ENCODE measurements at regions not wholly inside any gene's neighbourhood (a gene's known extent, or its start where the extent isn't known, plus 50 kb on each side); places are given as distances from the start of the nearest gene placed in this dataset.

GRCh38 chr10:130568246-130568645 is 432.1 kb downstream of the GLRX3 start:
- Histone ChIP-seq H3K27me3 (ENCODE audit: control insufficient read depth, insufficient read depth, low read length) (no peaks in the 10 kb centered on the region), H3K27ac (ENCODE audit: low read length) (no peak overlapping the region), H3K4me1 (ENCODE audit: control insufficient read depth, insufficient read depth, low read length) (no peaks in the 10 kb centered on the region), H3K4me3 (ENCODE audit: low read length) (no peak overlapping the region), H3K9me3 (ENCODE audit: control insufficient read depth, low read depth, low read length) (no peaks in the 10 kb centered on the region), H3K36me3 (ENCODE audit: control insufficient read depth, insufficient read depth, low read length) (no peaks in the 10 kb centered on the region)
- no peak for DNase-seq
- WGBS (ENCODE audit: insufficient coverage, low lambda C conversion rate): no CpG with 5 or more reads among the region's 18 CpGs

GRCh38 chr10:130570074-130570473 is 433.9 kb downstream of the GLRX3 start:
- Histone ChIP-seq H3K27me3 (ENCODE audit: control insufficient read depth, insufficient read depth, low read length) (peaks cover 4% of the 10 kb centered on the region), H3K27ac (ENCODE audit: low read length) (no peak overlapping the region), H3K36me3 (ENCODE audit: control insufficient read depth, insufficient read depth, low read length) (no peaks in the 10 kb centered on the region), H3K4me3 (ENCODE audit: low read length) (no peak overlapping the region), H3K9me3 (ENCODE audit: control insufficient read depth, low read depth, low read length) (no peaks in the 10 kb centered on the region), H3K4me1 (ENCODE audit: control insufficient read depth, insufficient read depth, low read length) (no peaks in the 10 kb centered on the region)
- DNase-seq: no peak
- no CpG with 5 or more reads among the region's 7 CpGs for WGBS (ENCODE audit: insufficient coverage, low lambda C conversion rate)

DNA sequence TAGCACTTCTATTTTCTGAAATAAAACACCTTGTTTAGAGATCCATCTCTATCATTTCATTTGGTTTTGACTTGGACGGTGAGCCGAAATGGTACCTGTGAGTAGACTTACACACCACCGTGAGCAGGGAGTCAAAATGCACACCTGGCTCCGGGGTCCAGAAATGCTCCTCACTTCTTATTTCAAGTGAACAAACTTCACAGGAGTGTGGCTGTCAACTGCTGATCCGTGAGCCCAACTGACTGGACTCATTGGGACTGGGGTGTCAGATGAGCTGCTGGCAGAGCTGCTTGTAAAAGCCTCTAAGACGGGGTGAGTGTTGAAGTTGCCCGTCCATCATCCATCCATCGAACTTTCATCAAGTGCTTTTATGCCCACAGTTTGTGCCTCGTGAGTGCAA is 435.5 kb downstream of the GLRX3 start:
- WGBS (ENCODE audit: insufficient coverage, low lambda C conversion rate): no CpG with 5 or more reads among the region's 9 CpGs

DNA sequence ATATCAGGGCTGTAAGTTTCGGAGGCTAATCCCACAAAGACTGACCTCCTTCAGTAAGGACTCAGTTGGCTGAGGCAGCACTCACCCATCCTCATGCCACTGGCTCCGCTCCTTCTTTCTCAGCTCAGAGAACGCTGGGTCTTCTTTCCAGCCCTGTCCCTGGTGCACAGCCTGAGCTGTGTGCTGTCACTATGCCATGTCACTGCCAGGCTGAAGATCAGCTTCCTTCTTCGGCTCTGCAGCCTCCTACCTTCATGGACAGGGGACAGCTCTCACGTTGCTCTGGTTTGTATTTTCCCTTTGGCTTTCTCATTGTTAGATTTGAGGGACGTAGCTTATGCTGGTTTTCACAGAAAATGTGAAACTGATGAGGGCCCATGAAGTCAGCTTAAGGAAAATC is 437.3 kb downstream of the GLRX3 start:
- H3K9me3 ChIP-seq (ENCODE audit: control insufficient read depth, low read depth, low read length): no peaks in the 10 kb centered on the region
- H3K4me1 ChIP-seq (ENCODE audit: control insufficient read depth, insufficient read depth, low read length): no peaks in the 10 kb centered on the region
- H3K27ac ChIP-seq (ENCODE audit: low read length): no peak overlapping the region
- no peaks in the 10 kb centered on the region for H3K36me3 ChIP-seq (ENCODE audit: control insufficient read depth, insufficient read depth, low read length)
- H3K27me3 ChIP-seq (ENCODE audit: control insufficient read depth, insufficient read depth, low read length): peaks cover 12% of the 10 kb centered on the region
- DNase-seq: no peak
- WGBS (ENCODE audit: insufficient coverage, low lambda C conversion rate): no CpG with 5 or more reads among the region's 6 CpGs
- no peak overlapping the region for H3K4me3 ChIP-seq (ENCODE audit: low read length)

More for the DNA sequence above, 435.5 kb downstream of the GLRX3 start:
- Histone ChIP-seq H3K36me3 (ENCODE audit: control insufficient read depth, insufficient read depth, low read length) (no peaks in the 10 kb centered on the region), H3K9me3 (ENCODE audit: control insufficient read depth, low read depth, low read length) (no peaks in the 10 kb centered on the region), H3K27me3 (ENCODE audit: control insufficient read depth, insufficient read depth, low read length) (peaks cover 9% of the 10 kb centered on the region), H3K27ac (ENCODE audit: low read length) (no peak overlapping the region), H3K4me3 (ENCODE audit: low read length) (no peak overlapping the region), H3K4me1 (ENCODE audit: control insufficient read depth, insufficient read depth, low read length) (no peaks in the 10 kb centered on the region)
- DNase-seq: no peak

DNA sequence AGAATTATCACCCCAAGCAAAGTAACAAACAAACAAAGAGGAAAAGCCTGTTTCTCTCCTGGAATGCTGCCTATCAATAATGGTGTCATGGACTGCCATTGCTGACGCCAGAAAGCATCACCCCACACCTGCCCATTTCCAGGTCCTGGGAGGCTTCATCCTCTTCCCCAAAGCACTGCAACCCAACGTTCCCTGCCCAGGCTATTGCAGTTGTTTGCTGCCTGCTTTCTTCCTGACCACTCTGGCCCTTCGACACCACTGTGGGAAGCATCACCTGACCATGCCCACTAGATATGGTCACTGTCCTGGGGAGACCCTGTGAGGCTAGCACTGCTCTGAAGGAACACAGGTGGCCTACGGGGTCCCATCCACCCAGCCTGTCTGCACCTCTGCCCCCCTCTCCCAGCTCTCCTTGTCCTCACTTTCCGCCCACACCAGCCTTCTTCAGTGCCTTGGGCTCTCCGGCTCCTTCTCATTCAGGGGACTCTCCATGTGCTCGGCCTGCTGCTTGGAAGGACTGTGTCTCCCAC is 439.6 kb downstream of the GLRX3 start:
- H3K9me3 ChIP-seq (ENCODE audit: control insufficient read depth, low read depth, low read length): no peaks in the 10 kb centered on the region
- H3K4me1 ChIP-seq (ENCODE audit: control insufficient read depth, insufficient read depth, low read length): no peaks in the 10 kb centered on the region
- 71% methylated on average over 1 of the region's 7 CpGs for WGBS (ENCODE audit: insufficient coverage, low lambda C conversion rate)
- H3K27me3 ChIP-seq (ENCODE audit: control insufficient read depth, insufficient read depth, low read length): peaks cover 19% of the 10 kb centered on the region
- no peak overlapping the region for H3K4me3 ChIP-seq (ENCODE audit: low read length)
- DNase-seq: no peak
- H3K36me3 ChIP-seq (ENCODE audit: control insufficient read depth, insufficient read depth, low read length): no peaks in the 10 kb centered on the region
- no peak overlapping the region for H3K27ac ChIP-seq (ENCODE audit: low read length)

- WGBS (ENCODE audit: insufficient coverage, low lambda C conversion rate): 83% methylated on average over 2 of the region's 8 CpGs
- DNase-seq: no peak
- no peaks in the 10 kb centered on the region for H3K36me3 ChIP-seq (ENCODE audit: control insufficient read depth, insufficient read depth, low read length)
- no peaks in the 10 kb centered on the region for H3K4me1 ChIP-seq (ENCODE audit: control insufficient read depth, insufficient read depth, low read length)
- H3K27me3 ChIP-seq (ENCODE audit: control insufficient read depth, insufficient read depth, low read length): peaks cover 22% of the 10 kb centered on the region
- no peak overlapping the region for H3K4me3 ChIP-seq (ENCODE audit: low read length)
- no peaks in the 10 kb centered on the region for H3K9me3 ChIP-seq (ENCODE audit: control insufficient read depth, low read depth, low read length)
- no peak overlapping the region for H3K27ac ChIP-seq (ENCODE audit: low read length)
Measured at GRCh38 chr10:130576427-130576826, 440.2 kb downstream of the GLRX3 start.

DNA sequence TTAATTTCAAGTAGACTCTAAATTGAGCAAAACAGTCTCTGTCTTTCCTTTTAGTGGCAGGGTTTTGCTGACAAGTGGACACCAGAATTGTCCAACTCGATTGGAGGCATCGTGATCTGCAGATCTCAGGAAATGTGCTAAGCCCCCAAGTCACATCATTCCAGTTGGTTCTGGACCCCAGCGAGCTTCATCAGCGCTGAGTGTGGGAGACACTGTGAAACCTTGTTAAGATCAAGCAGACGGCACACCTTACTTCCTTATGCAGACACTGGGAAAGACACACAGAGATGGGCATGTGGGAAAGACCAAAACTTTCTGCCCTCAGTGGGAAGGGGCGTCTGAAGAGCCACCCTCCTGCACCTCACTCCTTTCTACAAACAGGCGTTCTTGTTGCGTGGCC is 440.8 kb downstream of the GLRX3 start:
- Histone ChIP-seq H3K36me3 (ENCODE audit: control insufficient read depth, insufficient read depth, low read length) (no peaks in the 10 kb centered on the region), H3K27me3 (ENCODE audit: control insufficient read depth, insufficient read depth, low read length) (peaks cover 23% of the 10 kb centered on the region), H3K27ac (ENCODE audit: low read length) (no peak overlapping the region), H3K4me1 (ENCODE audit: control insufficient read depth, insufficient read depth, low read length) (no peaks in the 10 kb centered on the region), H3K4me3 (ENCODE audit: low read length) (no peak overlapping the region), H3K9me3 (ENCODE audit: control insufficient read depth, low read depth, low read length) (no peaks in the 10 kb centered on the region)
- no peak for DNase-seq
- no CpG with 5 or more reads among the region's 8 CpGs for WGBS (ENCODE audit: insufficient coverage, low lambda C conversion rate)

GRCh38 chr10:130578532-130579289 is 442.5 kb downstream of the GLRX3 start:
- Histone ChIP-seq H3K36me3 (ENCODE audit: control insufficient read depth, insufficient read depth, low read length) (no peaks in the 10 kb centered on the region), H3K4me1 (ENCODE audit: control insufficient read depth, insufficient read depth, low read length) (no peaks in the 10 kb centered on the region), H3K27ac (ENCODE audit: low read length) (no peak overlapping the region), H3K27me3 (ENCODE audit: control insufficient read depth, insufficient read depth, low read length) (peaks cover 23% of the 10 kb centered on the region), H3K4me3 (ENCODE audit: low read length) (no peak overlapping the region), H3K9me3 (ENCODE audit: control insufficient read depth, low read depth, low read length) (no peaks in the 10 kb centered on the region)
- WGBS (ENCODE audit: insufficient coverage, low lambda C conversion rate): 100% methylated on average over 1 of the region's 11 CpGs
- no peak for DNase-seq

- Histone ChIP-seq H3K9me3 (ENCODE audit: control insufficient read depth, low read depth, low read length) (no peaks in the 10 kb centered on the region), H3K4me3 (ENCODE audit: low read length) (no peak overlapping the region)
- no CpG with 5 or more reads among the region's 4 CpGs for WGBS (ENCODE audit: insufficient coverage, low lambda C conversion rate)
Measured at GRCh38 chr10:130579913-130580312, 443.7 kb downstream of the GLRX3 start.

DNA sequence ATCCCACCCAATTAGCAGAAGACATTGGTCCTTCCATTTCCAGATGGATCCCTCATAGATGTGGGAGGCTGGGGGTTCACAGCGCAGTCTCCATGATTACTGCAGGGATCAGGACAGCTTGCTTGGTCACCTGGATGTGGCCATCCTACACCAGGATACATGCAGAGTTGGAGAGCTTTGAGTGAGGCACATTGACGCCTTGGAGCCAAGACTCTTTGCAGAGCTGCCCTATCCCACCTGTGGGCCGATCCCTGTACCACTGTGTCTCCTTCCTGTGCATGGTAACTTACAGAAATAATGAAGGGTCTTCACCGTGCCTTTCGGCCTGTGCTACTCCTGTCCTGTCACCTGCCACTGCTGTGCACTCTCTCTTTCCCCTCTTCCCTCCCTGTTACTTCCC is 444.8 kb downstream of the GLRX3 start:
- no peak for DNase-seq
- H3K9me3 ChIP-seq (ENCODE audit: control insufficient read depth, low read depth, low read length): no peaks in the 10 kb centered on the region
- H3K36me3 ChIP-seq (ENCODE audit: control insufficient read depth, insufficient read depth, low read length): no peaks in the 10 kb centered on the region
- WGBS (ENCODE audit: insufficient coverage, low lambda C conversion rate): 100% methylated on average over 2 of the region's 5 CpGs
- no peak overlapping the region for H3K4me3 ChIP-seq (ENCODE audit: low read length)
- no peak overlapping the region for H3K27ac ChIP-seq (ENCODE audit: low read length)
- H3K4me1 ChIP-seq (ENCODE audit: control insufficient read depth, insufficient read depth, low read length): no peaks in the 10 kb centered on the region
- H3K27me3 ChIP-seq (ENCODE audit: control insufficient read depth, insufficient read depth, low read length): peaks cover 18% of the 10 kb centered on the region

More at GRCh38 chr10:130579913-130580312, 443.7 kb downstream of the GLRX3 start:
- H3K36me3 ChIP-seq (ENCODE audit: control insufficient read depth, insufficient read depth, low read length): no peaks in the 10 kb centered on the region
- H3K4me1 ChIP-seq (ENCODE audit: control insufficient read depth, insufficient read depth, low read length): no peaks in the 10 kb centered on the region
- no peak overlapping the region for H3K27ac ChIP-seq (ENCODE audit: low read length)
- DNase-seq: no peak
- H3K27me3 ChIP-seq (ENCODE audit: control insufficient read depth, insufficient read depth, low read length): peaks cover 18% of the 10 kb centered on the region

GRCh38 chr10:130587718-130588117 is 451.5 kb downstream of the GLRX3 start:
- Histone ChIP-seq H3K27me3 (ENCODE audit: control insufficient read depth, insufficient read depth, low read length) (peaks cover 2% of the 10 kb centered on the region), H3K27ac (ENCODE audit: low read length) (no peak overlapping the region), H3K4me3 (ENCODE audit: low read length) (no peak overlapping the region), H3K36me3 (ENCODE audit: control insufficient read depth, insufficient read depth, low read length) (no peaks in the 10 kb centered on the region), H3K4me1 (ENCODE audit: control insufficient read depth, insufficient read depth, low read length) (no peaks in the 10 kb centered on the region), H3K9me3 (ENCODE audit: control insufficient read depth, low read depth, low read length) (no peaks in the 10 kb centered on the region)
- no CpG with 5 or more reads among the region's 4 CpGs for WGBS (ENCODE audit: insufficient coverage, low lambda C conversion rate)
- no peak for DNase-seq
